ENCODE measurements at regions not wholly inside any gene's neighbourhood (a gene's known extent, or its start where the extent isn't known, plus 50 kb on each side); places are given as distances from the start of the nearest gene placed in this dataset.

- TF ChIP-seq EZH2phosphoT487 (IDR thresholded peaks at IDR 0.05; ENCODE audit: insufficient read depth, low read depth) (no peak), EZH2 (IDR thresholded peaks at IDR 0.05; ENCODE audit: insufficient read depth, poor library complexity, severe bottlenecking) (no peak)
These were observed 136.3 kb upstream of the TMEM72 start for GRCh38 chr10:44774676-44775401.
